SJSA1 (cell line): ENCODE measurements at regions not wholly inside any gene's neighbourhood (a gene's known extent, or its start where the extent isn't known, plus 50 kb on each side); places are given as distances from the start of the nearest gene placed in this dataset.

Experiments
- DNase-seq, 2 experiments: peaks; one replicate each; pipeline ENCODE4 v3.0.0-alpha.2; 2015 to 2020; ENCODE audit warnings: low spot score in 2 of 2, low read depth in 1 of 2
- H3K27ac ChIP-seq: fragments of 250-450 bp; sonication (Bioruptor Pico); 2 replicates; pipeline ENCODE4 v1.5.1; 2020; ENCODE audit warnings: mild to moderate bottlenecking, moderate library complexity
- H3K27me3 ChIP-seq: fragments of 250-450 bp; sonication (Bioruptor Pico); replicated peaks from 2 replicates; pipeline ENCODE4 v1.5.1; 2020; ENCODE audit warnings: mild to moderate bottlenecking, moderate library complexity
- H3K36me3 ChIP-seq: fragments of 250-450 bp; sonication (Bioruptor Pico); 2 replicates; pipeline ENCODE4 v1.5.1; 2020; ENCODE audit warnings: mild to moderate bottlenecking
- H3K4me1 ChIP-seq: fragments of 250-450 bp; sonication (Bioruptor Pico); replicated peaks from 2 replicates; pipeline ENCODE4 v1.6.1; 2021; ENCODE audit warnings: mild to moderate bottlenecking
- H3K4me3 ChIP-seq: fragments of 250-450 bp; sonication (Bioruptor Pico); 2 replicates; pipeline ENCODE4 v1.5.1; 2020; ENCODE audit warnings: mild to moderate bottlenecking
- H3K9me3 ChIP-seq: fragments of 250-450 bp; sonication (Bioruptor Pico); replicated peaks from 2 replicates; pipeline ENCODE4 v1.5.1; 2020; ENCODE audit warnings: mild to moderate bottlenecking

- Histone ChIP-seq H3K27me3 (no peaks in the 10 kb centered on the region), H3K9me3 (no peaks in the 10 kb centered on the region), H3K4me1 (no peaks in the 10 kb centered on the region), H3K27ac (no peak overlapping the region), H3K36me3 (no peaks in the 10 kb centered on the region), H3K4me3 (no peak overlapping the region)
- DNase-seq: no peak
Measured at GRCh38 chr6:87884203-87884602, 163.4 kb upstream of the SPACA1 start.

- no peak for DNase-seq
- Histone ChIP-seq H3K4me3 (no peak overlapping the region), H3K36me3 (no peaks in the 10 kb centered on the region), H3K27me3 (peaks cover 9% of the 10 kb centered on the region; the same call in 1 of the 2 replicates), H3K27ac (no peak overlapping the region), H3K9me3 (no peaks in the 10 kb centered on the region), H3K4me1 (no peaks in the 10 kb centered on the region)
Measured at GRCh38 chr6:87881342-87881895, 166.2 kb upstream of the SPACA1 start.

GRCh38 chr6:87879132-87879861 lies 168.3 kb upstream of the SPACA1 start:
- DNase-seq: no peak
- no peaks in the 10 kb centered on the region for H3K4me1 ChIP-seq
- no peak overlapping the region for H3K27ac ChIP-seq
- no peaks in the 10 kb centered on the region for H3K9me3 ChIP-seq
- peaks cover 9% of the 10 kb centered on the region; the same call in 1 of the 2 replicates for H3K27me3 ChIP-seq
- H3K4me3 ChIP-seq: no peak overlapping the region
- H3K36me3 ChIP-seq: no peaks in the 10 kb centered on the region

GRCh38 chr6:87875781-87876180 lies 171.9 kb upstream of the SPACA1 start:
- Histone ChIP-seq H3K36me3 (no peaks in the 10 kb centered on the region), H3K4me1 (no peaks in the 10 kb centered on the region), H3K27me3 (peaks cover 9% of the 10 kb centered on the region; the same call in 1 of the 2 replicates), H3K9me3 (no peaks in the 10 kb centered on the region), H3K27ac (no peak overlapping the region), H3K4me3 (no peak overlapping the region)
- DNase-seq: no peak

GRCh38 chr6:87873556-87873955 lies 171.5 kb upstream of the AKIRIN2 start:
- DNase-seq: no peak
- Histone ChIP-seq H3K27me3 (peaks cover 9% of the 10 kb centered on the region; the same call in 1 of the 2 replicates), H3K27ac (no peak overlapping the region), H3K4me3 (no peak overlapping the region), H3K36me3 (no peaks in the 10 kb centered on the region), H3K9me3 (no peaks in the 10 kb centered on the region), H3K4me1 (no peaks in the 10 kb centered on the region)

GRCh38 chr6:87870556-87870955 lies 168.5 kb upstream of the AKIRIN2 start:
- H3K9me3 ChIP-seq: no peaks in the 10 kb centered on the region
- H3K27ac ChIP-seq: no peak overlapping the region
- H3K27me3 ChIP-seq: no peaks in the 10 kb centered on the region; the same call in 1 of the 2 replicates
- H3K4me1 ChIP-seq: no peaks in the 10 kb centered on the region
- H3K4me3 ChIP-seq: no peak overlapping the region
- no peak for DNase-seq
- H3K36me3 ChIP-seq: no peaks in the 10 kb centered on the region

GRCh38 chr6:87869064-87869905 lies 167.3 kb upstream of the AKIRIN2 start:
- no peaks in the 10 kb centered on the region for H3K4me1 ChIP-seq
- H3K9me3 ChIP-seq: no peaks in the 10 kb centered on the region
- no peak overlapping the region for H3K4me3 ChIP-seq
- no peak for DNase-seq
- no peaks in the 10 kb centered on the region for H3K36me3 ChIP-seq
- H3K27me3 ChIP-seq: peaks cover 4% of the 10 kb centered on the region; the same call in 1 of the 2 replicates
- no peak overlapping the region for H3K27ac ChIP-seq

- Histone ChIP-seq H3K4me1 (no peaks in the 10 kb centered on the region), H3K9me3 (no peaks in the 10 kb centered on the region), H3K36me3 (no peaks in the 10 kb centered on the region)
Measured at GRCh38 chr6:87860902-87861301, 158.9 kb upstream of the AKIRIN2 start.

GRCh38 chr6:87858440-87858839 lies 156.4 kb upstream of the AKIRIN2 start:
- Histone ChIP-seq H3K27ac (no peak overlapping the region), H3K27me3 (0 out of 2 replicates have a peak, but pooled peaks cover 2% of the 10 kb centered on the region), H3K9me3 (no peaks in the 10 kb centered on the region), H3K4me1 (no peaks in the 10 kb centered on the region), H3K4me3 (no peak overlapping the region), H3K36me3 (no peaks in the 10 kb centered on the region)
- DNase-seq: no peak

More at GRCh38 chr6:87860902-87861301, 158.9 kb upstream of the AKIRIN2 start:
- Histone ChIP-seq H3K27me3 (peaks cover 7% of the 10 kb centered on the region; the same call in 1 of the 2 replicates), H3K27ac (no peak overlapping the region), H3K4me3 (no peak overlapping the region)
- no peak for DNase-seq

- DNase-seq: no peak
- Histone ChIP-seq H3K4me1 (no peaks in the 10 kb centered on the region), H3K27me3 (peaks cover 6% of the 10 kb centered on the region; the same call in 1 of the 2 replicates), H3K27ac (no peak overlapping the region), H3K36me3 (no peaks in the 10 kb centered on the region), H3K9me3 (no peaks in the 10 kb centered on the region; the same call in 1 of the 2 replicates), H3K4me3 (no peak overlapping the region)
Measured at GRCh38 chr6:87851674-87852299, 149.8 kb upstream of the AKIRIN2 start.

GRCh38 chr6:87848616-87849015 lies 146.6 kb upstream of the AKIRIN2 start:
- H3K36me3 ChIP-seq: no peaks in the 10 kb centered on the region
- no peaks in the 10 kb centered on the region; the same call in 1 of the 2 replicates for H3K9me3 ChIP-seq
- no peak overlapping the region for H3K4me3 ChIP-seq
- H3K4me1 ChIP-seq: no peaks in the 10 kb centered on the region
- no peak overlapping the region for H3K27ac ChIP-seq
- DNase-seq: no peak
- H3K27me3 ChIP-seq: peaks cover 6% of the 10 kb centered on the region; the same call in 1 of the 2 replicates

GRCh38 chr6:87847830-87848210 lies 145.8 kb upstream of the AKIRIN2 start:
- H3K4me1 ChIP-seq: no peaks in the 10 kb centered on the region
- no peaks in the 10 kb centered on the region for H3K36me3 ChIP-seq
- DNase-seq: no peak
- H3K27ac ChIP-seq: no peak overlapping the region
- H3K4me3 ChIP-seq: no peak overlapping the region
- H3K9me3 ChIP-seq: no peaks in the 10 kb centered on the region; the same call in 1 of the 2 replicates
- peaks cover 6% of the 10 kb centered on the region; the same call in 1 of the 2 replicates for H3K27me3 ChIP-seq

- Histone ChIP-seq H3K36me3 (no peaks in the 10 kb centered on the region), H3K27ac (no peak overlapping the region), H3K4me3 (no peak overlapping the region), H3K9me3 (no peaks in the 10 kb centered on the region; the same call in 1 of the 2 replicates), H3K4me1 (no peaks in the 10 kb centered on the region), H3K27me3 (peaks cover 6% of the 10 kb centered on the region; the same call in 1 of the 2 replicates)
- no peak for DNase-seq
Measured at GRCh38 chr6:87847135-87847829, 145.2 kb upstream of the AKIRIN2 start.
